ENCODE measurements at regions not wholly inside any gene's neighbourhood (a gene's known extent, or its start where the extent isn't known, plus 50 kb on each side); places are given as distances from the start of the nearest gene placed in this dataset.
"Not testable (repeated sequence)": the region's sequence is repeated elsewhere in the genome, so short reads cannot be mapped to it uniquely, and the experiment has no call there.

DNA sequence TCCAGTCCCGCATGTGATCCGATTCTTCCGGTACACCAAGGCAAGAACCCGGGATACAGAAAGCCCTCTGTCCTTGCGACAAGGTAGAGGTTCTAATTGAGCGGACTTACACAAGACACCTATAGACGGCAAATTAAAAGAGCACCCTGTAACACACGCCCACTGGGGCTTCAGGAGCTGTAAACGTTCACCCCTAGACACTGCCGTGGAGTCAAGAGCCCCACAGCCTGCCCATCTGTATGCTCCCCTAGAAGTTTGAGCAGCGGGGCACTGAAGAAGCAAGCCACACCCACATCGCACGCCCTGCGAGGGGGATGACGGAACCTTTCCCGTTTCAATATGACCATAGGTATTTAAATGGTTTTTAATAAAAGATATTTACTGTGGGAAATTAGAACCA lies 696.3 kb upstream of the MMS22L start:
- not testable (repeated sequence) for TF ChIP-seq CTCF, POLR2AphosphoS5, POLR2A (IDR thresholded peaks at IDR 0.05)

Measured in gastroesophageal sphincter (tissue), 3 donors.